ENCODE measurements at regions not wholly inside any gene's neighbourhood (a gene's known extent, or its start where the extent isn't known, plus 50 kb on each side); places are given as distances from the start of the nearest gene placed in this dataset.

- no peaks in the 10 kb centered on the region for H3K27me3 Mint-ChIP-seq (ENCODE audit: low read depth)
- H3K36me3 Mint-ChIP-seq = no peaks in the 10 kb centered on the region
- DNase-seq (ENCODE audit: low spot score in 2 of 2, unreplicated experiment in 2 of 2) = no peak
- no peaks in the 10 kb centered on the region for H3K9me3 Mint-ChIP-seq
- H3K27ac Mint-ChIP-seq = no peak overlapping the region
- H3K4me1 Mint-ChIP-seq = no peaks in the 10 kb centered on the region
- H3K4me3 Mint-ChIP-seq = no peak overlapping the region
- no peak for TF ChIP-seq CTCF (IDR thresholded peaks at IDR 0.05; ENCODE audit: unreplicated experiment)
Measured at GRCh38 chr10:86591436-86591835, 62.9 kb upstream of the OPN4 start.

- H3K36me3 Mint-ChIP-seq = no peaks in the 10 kb centered on the region
- H3K4me1 Mint-ChIP-seq = no peaks in the 10 kb centered on the region
- no peak for DNase-seq (ENCODE audit: low spot score in 2 of 2, unreplicated experiment in 2 of 2)
- H3K27me3 Mint-ChIP-seq (ENCODE audit: low read depth) = no peaks in the 10 kb centered on the region
- H3K27ac Mint-ChIP-seq = no peak overlapping the region
- no peak for TF ChIP-seq CTCF (IDR thresholded peaks at IDR 0.05; ENCODE audit: unreplicated experiment)
- H3K4me3 Mint-ChIP-seq = no peak overlapping the region
- H3K9me3 Mint-ChIP-seq = no peaks in the 10 kb centered on the region
Measured at GRCh38 chr10:86592413-86592812, 61.9 kb upstream of the OPN4 start.

GRCh38 chr10:86594535-86594934, 59.8 kb upstream of the OPN4 start:
- no peak for TF ChIP-seq CTCF (IDR thresholded peaks at IDR 0.05; ENCODE audit: unreplicated experiment)
- peak in 1 of 2 experiments; percentile 9 for DNase-seq (ENCODE audit: low spot score in 2 of 2, unreplicated experiment in 2 of 2)
- H3K4me3 Mint-ChIP-seq = no peak overlapping the region
- H3K27ac Mint-ChIP-seq = no peak overlapping the region
- H3K4me1 Mint-ChIP-seq = no peaks in the 10 kb centered on the region
- no peaks in the 10 kb centered on the region for H3K36me3 Mint-ChIP-seq
- H3K27me3 Mint-ChIP-seq (ENCODE audit: low read depth) = peaks cover 2% of the 10 kb centered on the region
- H3K9me3 Mint-ChIP-seq = no peaks in the 10 kb centered on the region

- no peak overlapping the region for H3K27ac Mint-ChIP-seq
- no peak for DNase-seq (ENCODE audit: low spot score in 2 of 2, unreplicated experiment in 2 of 2)
- H3K4me1 Mint-ChIP-seq = no peaks in the 10 kb centered on the region
- no peak overlapping the region for H3K4me3 Mint-ChIP-seq
- TF ChIP-seq CTCF (IDR thresholded peaks at IDR 0.05; ENCODE audit: unreplicated experiment) = no peak
- no peaks in the 10 kb centered on the region for H3K9me3 Mint-ChIP-seq
- H3K27me3 Mint-ChIP-seq (ENCODE audit: low read depth) = peaks cover 2% of the 10 kb centered on the region
- no peaks in the 10 kb centered on the region for H3K36me3 Mint-ChIP-seq
Measured at GRCh38 chr10:86595496-86595895, 58.9 kb upstream of the OPN4 start.

- Mint-ChIP-seq H3K36me3 (no peaks in the 10 kb centered on the region), H3K27ac (no peak overlapping the region), H3K27me3 (ENCODE audit: low read depth) (peaks cover 2% of the 10 kb centered on the region), H3K9me3 (no peaks in the 10 kb centered on the region), H3K4me3 (no peak overlapping the region), H3K4me1 (no peaks in the 10 kb centered on the region)
- no peak for DNase-seq (ENCODE audit: low spot score in 2 of 2, unreplicated experiment in 2 of 2)
- TF ChIP-seq CTCF (IDR thresholded peaks at IDR 0.05; ENCODE audit: unreplicated experiment) = no peak
Measured at GRCh38 chr10:86596266-86596665, 58.1 kb upstream of the OPN4 start.

- Mint-ChIP-seq H3K27me3 (ENCODE audit: low read depth) (peaks cover 2% of the 10 kb centered on the region), H3K27ac (no peak overlapping the region), H3K9me3 (no peaks in the 10 kb centered on the region), H3K4me3 (no peak overlapping the region), H3K36me3 (no peaks in the 10 kb centered on the region), H3K4me1 (no peaks in the 10 kb centered on the region)
- DNase-seq (ENCODE audit: low spot score in 2 of 2, unreplicated experiment in 2 of 2) = no peak
- no peak for TF ChIP-seq CTCF (IDR thresholded peaks at IDR 0.05; ENCODE audit: unreplicated experiment)
Measured at GRCh38 chr10:86597306-86597705, 57.0 kb upstream of the OPN4 start.
